Left kidney (tissue), 1 donor: ENCODE measurements at regions not wholly inside any gene's neighbourhood (a gene's known extent, or its start where the extent isn't known, plus 50 kb on each side); places are given as distances from the start of the nearest gene placed in this dataset.
A peak's percentile ranks its signal among the peaks of the same experiment; 100 is the strongest.

Source experiments
- DNase-seq: peaks from one replicate; pipeline ENCODE4 v3.0.0-alpha.2; 2013

- DNase-seq: no peak
Measured at GRCh38 chr15:46316024-46316423, 681.2 kb downstream of the SQOR start.

- no peak for DNase-seq
Measured at GRCh38 chr15:46317029-46317428, 682.2 kb downstream of the SQOR start.

DNA sequence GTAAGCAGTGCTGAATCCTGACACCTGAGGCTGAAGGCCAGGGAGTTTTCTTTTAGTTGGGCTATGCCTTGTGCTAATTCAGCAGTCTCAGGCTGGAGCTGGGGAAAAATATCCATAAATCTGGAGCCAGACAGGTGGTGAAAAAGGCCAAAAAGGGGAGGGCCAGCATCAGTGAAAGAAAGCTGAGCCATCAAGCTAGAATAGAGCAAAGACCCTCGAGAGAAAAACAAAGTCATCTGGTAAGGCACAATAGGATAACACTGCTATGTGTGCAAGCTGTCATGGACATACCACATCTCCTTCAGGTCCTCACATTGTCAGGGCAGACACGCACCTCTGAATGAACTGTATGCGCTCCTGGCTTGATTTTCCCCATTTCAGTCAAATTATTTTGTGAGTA is 687.9 kb downstream of the SQOR start:
- no peak for DNase-seq

- DNase-seq: no peak
Measured at GRCh38 chr15:46326173-46326572, 691.3 kb downstream of the SQOR start.

DNA sequence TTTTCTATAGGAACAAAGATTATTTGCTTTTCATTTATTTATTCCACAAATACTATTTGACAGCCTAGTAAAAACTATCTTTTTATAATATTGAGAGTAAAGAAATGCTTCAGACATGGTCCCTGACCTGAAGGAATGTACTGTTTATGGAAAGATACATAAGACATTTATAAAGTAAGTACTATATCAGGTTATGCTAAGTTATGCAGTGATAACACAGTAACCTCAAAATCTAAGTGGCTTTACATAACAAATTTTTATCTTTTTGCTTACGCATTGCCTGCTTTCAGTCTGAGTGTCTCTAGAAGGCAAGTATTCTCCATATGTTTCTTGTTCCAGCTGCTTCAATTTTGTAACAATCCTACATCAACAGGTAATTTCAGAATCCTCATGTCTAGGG is 694.0 kb downstream of the SQOR start:
- no peak for DNase-seq

GRCh38 chr15:46329876-46330275 is 695.0 kb downstream of the SQOR start:
- no peak for DNase-seq

GRCh38 chr15:46331546-46331945 is 696.7 kb downstream of the SQOR start:
- DNase-seq: no peak

- DNase-seq: no peak
Measured at GRCh38 chr15:46343196-46343935, 708.5 kb downstream of the SQOR start.

- no peak for DNase-seq
Measured at GRCh38 chr15:46344115-46344724, 709.4 kb downstream of the SQOR start.

DNA sequence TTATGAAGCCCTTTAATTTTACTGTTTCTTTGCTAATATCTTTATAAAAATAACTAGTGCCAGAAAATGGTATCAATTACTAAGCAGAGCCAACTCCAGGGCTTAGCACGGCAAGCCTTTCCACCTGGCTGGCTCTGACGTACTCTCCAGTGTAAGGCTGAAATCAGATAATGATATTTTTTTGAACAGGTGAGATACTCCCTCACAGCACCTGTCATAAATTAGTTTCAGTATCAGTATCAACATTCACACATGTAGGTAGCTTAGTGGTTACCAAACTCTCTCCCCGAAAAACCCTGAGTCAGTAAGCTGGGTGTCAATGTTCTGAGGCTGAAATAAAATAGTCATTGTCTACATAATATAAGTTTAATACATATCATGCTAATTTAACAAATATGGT is 710.1 kb downstream of the SQOR start:
- no peak for DNase-seq

DNA sequence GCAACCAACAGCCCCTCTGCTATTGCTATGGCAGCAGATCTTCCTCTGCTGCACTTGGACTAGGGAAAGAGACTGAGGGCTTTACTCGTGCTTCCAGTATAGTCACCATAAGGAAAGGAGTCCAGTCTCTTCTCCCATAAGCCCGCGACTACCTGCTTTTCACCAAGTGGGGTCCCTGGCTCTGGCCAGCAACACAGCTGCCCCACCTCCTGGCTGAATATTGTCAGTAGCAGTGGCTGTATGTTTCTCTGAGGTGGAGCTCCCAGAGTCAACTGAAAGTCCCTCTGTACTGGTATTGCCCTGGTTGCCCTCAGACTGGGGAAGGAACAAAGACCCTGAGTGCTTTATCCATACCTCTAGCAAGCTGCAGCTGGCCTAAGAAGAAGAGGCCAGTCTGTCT is 719.6 kb downstream of the SQOR start:
- no peak for DNase-seq

DNA sequence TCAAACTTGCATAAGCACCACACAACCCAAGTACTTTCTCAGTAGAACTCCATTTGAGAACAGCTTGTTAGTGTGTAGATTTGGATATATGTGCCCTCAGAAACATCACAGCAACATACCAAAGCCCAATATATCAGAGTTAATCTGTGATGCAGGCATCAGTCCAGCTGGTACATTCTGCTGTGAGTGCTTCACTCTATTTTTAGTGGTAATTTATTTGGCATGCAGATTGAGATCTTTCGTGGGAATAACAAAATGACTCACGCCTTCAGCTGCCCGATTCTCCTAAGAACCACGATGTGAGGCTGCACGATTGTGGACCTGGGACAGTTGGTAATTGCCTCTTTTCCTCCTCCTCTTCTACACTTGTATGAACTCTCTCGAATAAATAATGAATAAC is 730.7 kb downstream of the SQOR start:
- DNase-seq: no peak

DNA sequence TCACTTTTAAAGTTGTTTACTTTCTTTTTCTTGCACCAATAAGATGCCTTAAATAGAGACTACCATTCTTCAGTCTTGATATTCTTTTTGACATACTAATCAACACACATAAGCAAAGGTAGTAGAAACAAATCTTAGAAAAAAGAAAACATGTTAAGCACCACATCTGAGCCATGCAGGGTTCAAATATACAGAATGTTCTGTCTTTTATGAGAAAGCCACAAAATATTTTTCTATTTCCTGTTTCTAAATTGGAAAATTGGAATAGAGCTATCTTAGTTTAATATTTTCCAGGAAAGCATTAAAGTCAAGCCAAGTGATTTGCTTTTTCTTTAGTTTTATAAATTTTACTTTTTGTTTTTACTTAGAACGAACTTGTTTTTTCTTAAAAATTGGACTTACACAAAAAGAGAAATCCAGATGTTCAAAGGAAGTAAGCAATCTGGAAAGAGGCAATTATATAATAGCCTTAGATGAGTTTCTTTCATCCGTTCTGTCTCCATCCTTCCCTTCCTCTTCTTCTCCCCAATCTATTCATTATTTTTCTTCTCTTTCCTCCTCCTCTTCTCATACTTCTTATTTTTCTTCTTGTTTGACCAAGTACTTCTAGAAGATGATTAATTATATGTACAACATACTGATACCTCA is 731.7 kb downstream of the SQOR start:
- no peak for DNase-seq

GRCh38 chr15:46383978-46384377 is 749.1 kb downstream of the SQOR start:
- no peak for DNase-seq

DNA sequence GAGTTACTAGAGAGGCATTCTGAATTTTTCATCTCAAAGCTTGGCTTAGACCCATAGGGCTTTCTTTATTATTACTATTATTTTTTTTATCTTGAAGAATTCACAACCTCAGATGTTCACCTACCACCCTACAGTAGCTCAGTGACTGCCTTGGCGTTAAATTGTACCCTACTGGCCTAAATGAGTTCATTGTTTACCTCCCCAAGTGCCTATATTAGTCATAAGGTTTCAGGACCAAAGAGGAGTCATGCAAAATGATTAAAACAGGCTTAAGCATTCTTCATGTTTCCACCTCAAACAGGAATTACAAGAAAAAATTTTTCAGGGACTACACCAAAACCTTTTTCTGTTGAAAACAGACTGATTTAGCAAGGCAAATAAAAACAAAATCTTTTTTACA is 751.5 kb downstream of the SQOR start:
- no peak for DNase-seq

GRCh38 chr15:46389739-46390138 is 754.9 kb downstream of the SQOR start:
- no peak for DNase-seq

DNA sequence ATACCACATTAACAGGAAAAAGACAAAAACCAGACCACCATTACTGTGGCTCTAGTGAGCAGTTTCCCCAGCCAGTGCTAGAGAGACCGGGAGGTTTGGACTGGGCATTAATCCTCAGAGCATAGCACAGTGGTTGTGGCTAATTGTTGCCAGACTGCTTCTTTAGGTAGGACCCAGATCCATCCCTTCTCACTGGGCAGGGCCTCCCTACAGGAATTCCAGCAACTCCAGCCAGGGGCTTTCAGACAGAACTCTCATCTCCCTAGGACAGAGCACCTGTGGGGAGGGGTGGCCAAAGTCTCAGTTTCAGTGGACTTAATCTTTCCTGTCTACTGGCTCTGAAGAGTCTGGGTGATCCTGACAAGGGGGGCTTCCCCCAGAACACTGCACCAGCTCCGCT is 759.6 kb downstream of the SQOR start:
- DNase-seq: no peak

DNA sequence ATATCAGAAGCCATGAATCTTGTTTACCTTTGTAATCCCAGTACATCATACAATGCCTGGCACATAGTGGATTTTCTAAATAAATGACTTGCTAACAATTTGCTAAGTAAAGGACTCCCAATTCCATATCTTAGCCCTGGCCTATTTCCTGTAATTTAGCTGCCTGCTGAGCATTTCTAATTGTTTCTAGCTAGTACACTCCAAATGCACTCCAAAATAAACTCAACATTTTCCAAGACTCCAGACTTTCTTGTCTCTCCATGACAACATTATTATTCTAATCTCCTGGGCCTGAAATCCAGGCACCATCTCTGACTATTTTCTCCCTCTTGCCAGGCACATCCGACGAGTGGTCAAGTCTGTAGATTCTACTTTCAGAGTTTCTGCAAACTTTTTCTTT is 773.5 kb downstream of the SQOR start:
- no peak for DNase-seq

DNA sequence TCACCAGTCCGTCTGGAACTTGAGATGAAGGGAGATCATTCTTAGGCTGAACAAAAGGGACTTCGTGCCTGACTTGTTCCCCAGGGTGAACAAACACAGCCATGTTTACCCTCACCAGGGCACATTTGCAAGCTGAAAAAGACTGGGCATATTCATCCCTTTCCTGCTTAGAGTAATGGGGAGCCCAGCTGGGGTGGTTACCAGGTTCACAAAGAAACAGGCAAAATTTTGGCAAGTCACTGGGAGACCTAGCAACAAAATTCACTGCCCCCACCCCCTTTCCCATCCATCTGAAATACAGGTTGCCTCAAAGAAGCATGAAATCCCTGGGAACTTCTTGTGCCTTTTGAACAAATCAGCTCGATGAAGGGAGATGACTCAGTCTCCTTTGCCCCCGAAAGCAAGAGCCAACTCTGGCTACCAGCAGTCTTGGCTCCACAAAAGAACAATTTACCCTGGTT is 775.0 kb downstream of the SQOR start:
- DNase-seq: no peak

- peak; percentile 89 for DNase-seq
Measured at GRCh38 chr15:46410705-46411104, 775.9 kb downstream of the SQOR start.

- DNase-seq: no peak
Measured at GRCh38 chr15:46411900-46412299, 777.1 kb downstream of the SQOR start.

DNA sequence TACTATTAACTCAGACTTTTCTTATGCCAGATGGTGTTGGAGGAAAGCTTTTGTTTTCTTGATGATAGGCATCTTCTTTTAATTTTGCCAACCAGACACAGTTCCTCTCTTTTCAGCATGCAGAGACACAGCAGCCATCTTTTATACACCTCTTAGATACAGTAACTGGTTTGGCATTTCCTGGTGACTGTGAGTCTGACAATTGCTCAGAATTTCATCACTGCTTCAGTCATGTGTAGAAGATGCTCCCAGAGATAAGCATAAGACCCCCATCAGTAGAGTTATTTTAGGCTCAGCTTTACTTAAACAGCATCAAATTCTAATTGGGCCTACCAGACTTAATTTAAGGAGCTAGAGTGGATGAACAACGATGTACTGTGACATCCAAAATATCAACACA is 779.0 kb downstream of the SQOR start:
- no peak for DNase-seq

DNA sequence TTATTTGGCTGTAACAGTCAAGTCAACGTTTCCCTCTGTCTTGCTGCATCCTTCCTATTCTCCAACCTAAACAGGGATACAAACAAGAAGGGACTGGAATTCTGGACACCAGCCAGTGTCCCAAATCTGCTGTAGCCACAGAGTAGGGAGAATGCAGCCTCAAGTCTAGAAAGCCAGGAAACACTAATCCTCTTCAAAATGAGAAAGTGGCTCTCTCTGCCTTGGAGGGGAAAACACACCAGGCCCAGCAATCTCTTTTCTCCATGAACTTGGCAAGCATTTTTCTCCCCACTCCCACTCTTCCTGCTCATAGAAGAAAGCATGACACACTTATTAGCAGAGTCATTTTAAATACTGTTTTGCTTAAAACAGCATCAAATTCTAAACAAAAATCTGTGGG is 781.7 kb downstream of the SQOR start:
- DNase-seq: no peak

- no peak for DNase-seq
Measured at GRCh38 chr15:46420990-46421389, 786.2 kb downstream of the SQOR start.
